Activated CD4-positive, alpha-beta T cell treated with anti-CD3 and anti-CD28 coated beads, Interleukin-2, Interleukin-4, amounts not matched to agents 100 ng/mL and 50 ng/mL, durations not matched to agents 16 hours and 8 hours (primary cell): ENCODE measurements at regions not wholly inside any gene's neighbourhood (a gene's known extent, or its start where the extent isn't known, plus 50 kb on each side); places are given as distances from the start of the nearest gene placed in this dataset.

Experiments
- DNase-seq: peaks from one replicate; pipeline ENCODE4 v3.0.0-alpha.2; 2020; ENCODE audit warnings: low spot score

- no peak for DNase-seq
These were observed 436.5 kb downstream of the SIPA1L2 start for GRCh38 chr1:232193451-232193783.

GRCh38 chr1:232192781-232193450 is 437.0 kb downstream of the SIPA1L2 start:
- no peak for DNase-seq

GRCh38 chr1:232191560-232191959 is 438.4 kb downstream of the SIPA1L2 start:
- no peak for DNase-seq

GRCh38 chr1:232188318-232188717 is 441.6 kb downstream of the SIPA1L2 start:
- no peak for DNase-seq

- DNase-seq, result no peak
These were observed 443.0 kb downstream of the SIPA1L2 start for GRCh38 chr1:232186931-232187330.

GRCh38 chr1:232184561-232185530 is 445.1 kb downstream of the SIPA1L2 start:
- no peak for DNase-seq

- no peak for DNase-seq
These were observed 446.1 kb downstream of the SIPA1L2 start for GRCh38 chr1:232183802-232184201.

GRCh38 chr1:232183266-232183800 is 446.6 kb downstream of the SIPA1L2 start:
- no peak for DNase-seq

GRCh38 chr1:232182236-232182635 is 447.7 kb downstream of the SIPA1L2 start:
- no peak for DNase-seq

GRCh38 chr1:232180779-232181136 is 449.2 kb downstream of the SIPA1L2 start:
- no peak for DNase-seq

- no peak for DNase-seq
These were observed 449.8 kb downstream of the SIPA1L2 start for GRCh38 chr1:232179896-232180778.

GRCh38 chr1:232178191-232178590 is 451.7 kb downstream of the SIPA1L2 start:
- no peak for DNase-seq

- no peak for DNase-seq
These were observed 452.5 kb downstream of the SIPA1L2 start for GRCh38 chr1:232177438-232177837.

- no peak for DNase-seq
These were observed 453.7 kb downstream of the SIPA1L2 start for GRCh38 chr1:232176222-232176621.

- DNase-seq, result no peak
These were observed 455.6 kb downstream of the SIPA1L2 start for GRCh38 chr1:232174306-232174705.

- no peak for DNase-seq
These were observed 457.4 kb downstream of the SIPA1L2 start for GRCh38 chr1:232172563-232172962.

- DNase-seq, result no peak
These were observed 459.0 kb downstream of the SIPA1L2 start for GRCh38 chr1:232170909-232171308.

- no peak for DNase-seq
These were observed 460.5 kb downstream of the SIPA1L2 start for GRCh38 chr1:232169436-232169835.

- DNase-seq, result no peak
These were observed 461.4 kb downstream of the SIPA1L2 start for GRCh38 chr1:232168508-232168907.

GRCh38 chr1:232166942-232167341 is 463.0 kb downstream of the SIPA1L2 start:
- DNase-seq, result no peak

- no peak for DNase-seq
These were observed 465.6 kb downstream of the SIPA1L2 start for GRCh38 chr1:232164078-232164963.
